Prostate gland (tissue), 2 donors: ENCODE measurements at regions not wholly inside any gene's neighbourhood (a gene's known extent, or its start where the extent isn't known, plus 50 kb on each side); places are given as distances from the start of the nearest gene placed in this dataset.

ENCODE experiments used
- POLR2A ChIP-seq: fragments of 450-650 bp; IDR thresholded peaks from one replicate; pipeline ENCODE4 v1.6.1; 2016; ENCODE audit warnings: antibody characterized with exemption, mild to moderate bottlenecking
- TF ChIP-seq, protein P1 (sequence below), 4 experiments: fragments of 200-600 bp in 2 of 4; fragments of 450-650 bp in 2 of 4; sonication (generic) in 2 of 4; IDR thresholded peaks; 1 replicate in 3 of 4; 2 replicates in 1 of 4; pipeline ENCODE4 v1.5.1; 2016 to 2019; ENCODE audit warnings: antibody characterized with exemption in 4 of 4, mild to moderate bottlenecking in 2 of 4, moderate library complexity in 2 of 4

DNA sequence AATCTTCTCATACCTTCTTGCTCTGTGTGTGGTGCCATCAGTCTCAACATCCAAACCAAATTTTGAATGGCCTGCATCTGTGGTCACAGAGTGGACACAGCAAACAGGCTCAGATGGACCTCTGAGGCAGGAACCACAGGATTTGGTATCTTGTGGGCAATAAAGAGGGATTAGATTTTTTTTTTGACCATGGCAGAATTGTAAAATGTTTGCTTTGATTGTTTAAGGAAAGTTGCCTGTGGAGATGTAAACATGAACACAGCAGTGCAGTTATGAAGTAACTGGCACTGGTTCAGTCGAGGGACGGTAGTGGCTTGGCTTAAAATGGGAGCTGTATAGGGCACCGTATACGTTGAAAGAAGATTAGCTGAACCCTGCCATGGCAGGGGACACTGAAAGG, 464.7 kb downstream of the SH2D4B start:
- TF ChIP-seq POLR2A: no peak
- TF ChIP-seq, protein P1, sequence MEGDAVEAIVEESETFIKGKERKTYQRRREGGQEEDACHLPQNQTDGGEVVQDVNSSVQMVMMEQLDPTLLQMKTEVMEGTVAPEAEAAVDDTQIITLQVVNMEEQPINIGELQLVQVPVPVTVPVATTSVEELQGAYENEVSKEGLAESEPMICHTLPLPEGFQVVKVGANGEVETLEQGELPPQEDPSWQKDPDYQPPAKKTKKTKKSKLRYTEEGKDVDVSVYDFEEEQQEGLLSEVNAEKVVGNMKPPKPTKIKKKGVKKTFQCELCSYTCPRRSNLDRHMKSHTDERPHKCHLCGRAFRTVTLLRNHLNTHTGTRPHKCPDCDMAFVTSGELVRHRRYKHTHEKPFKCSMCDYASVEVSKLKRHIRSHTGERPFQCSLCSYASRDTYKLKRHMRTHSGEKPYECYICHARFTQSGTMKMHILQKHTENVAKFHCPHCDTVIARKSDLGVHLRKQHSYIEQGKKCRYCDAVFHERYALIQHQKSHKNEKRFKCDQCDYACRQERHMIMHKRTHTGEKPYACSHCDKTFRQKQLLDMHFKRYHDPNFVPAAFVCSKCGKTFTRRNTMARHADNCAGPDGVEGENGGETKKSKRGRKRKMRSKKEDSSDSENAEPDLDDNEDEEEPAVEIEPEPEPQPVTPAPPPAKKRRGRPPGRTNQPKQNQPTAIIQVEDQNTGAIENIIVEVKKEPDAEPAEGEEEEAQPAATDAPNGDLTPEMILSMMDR (IDR thresholded peaks at IDR 0.05): no peak
